Tibial nerve (tissue), 4 donors: ENCODE measurements at regions not wholly inside any gene's neighbourhood (a gene's known extent, or its start where the extent isn't known, plus 50 kb on each side); places are given as distances from the start of the nearest gene placed in this dataset.

Experiments used
- EP300 ChIP-seq, 2 donors: sonication (generic); formaldehyde crosslinking; IDR thresholded peaks; one replicate each; pipeline ENCODE4 v1.6.1; 2017; ENCODE audit warnings: antibody characterized with exemption in 2 of 2, mild to moderate bottlenecking in 1 of 2
- POLR2A ChIP-seq, 2 donors: fragments of 450-650 bp; IDR thresholded peaks; one replicate each; pipeline ENCODE4 v1.6.1; 2017; ENCODE audit warnings: antibody characterized with exemption in 2 of 2, mild to moderate bottlenecking in 2 of 2, moderate library complexity in 2 of 2
- TF ChIP-seq, protein P1 (sequence below), 5 experiments: fragments of 200-600 bp in 3 of 5; fragments of 450-650 bp in 2 of 5; sonication (generic) in 3 of 5; IDR thresholded peaks; one replicate each; pipeline ENCODE4 v1.5.1; 2016 to 2019; ENCODE audit warnings: antibody characterized with exemption in 5 of 5, mild to moderate bottlenecking in 3 of 5, moderate library complexity in 2 of 5

DNA sequence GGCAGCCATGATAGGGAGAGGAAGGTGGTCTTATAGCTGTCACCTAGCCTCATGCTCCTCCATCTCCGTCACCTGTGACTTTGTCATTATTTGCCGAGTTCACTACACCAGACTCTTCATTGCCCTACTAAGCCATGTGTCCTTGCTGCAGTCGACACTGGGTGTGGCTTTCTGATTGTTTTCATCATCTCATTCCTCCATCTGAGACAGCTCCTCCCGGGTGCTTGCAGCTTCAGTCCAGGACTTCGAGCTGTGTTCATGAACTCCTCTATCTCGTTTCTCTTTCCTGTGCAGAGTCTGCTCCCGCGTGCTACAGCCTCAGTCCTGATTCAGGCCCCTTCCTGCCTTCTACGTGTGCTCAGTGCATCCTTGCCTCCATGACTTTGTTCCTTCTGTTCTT lies 295.1 kb upstream of the TNP1 start:
- TF ChIP-seq, protein P1, sequence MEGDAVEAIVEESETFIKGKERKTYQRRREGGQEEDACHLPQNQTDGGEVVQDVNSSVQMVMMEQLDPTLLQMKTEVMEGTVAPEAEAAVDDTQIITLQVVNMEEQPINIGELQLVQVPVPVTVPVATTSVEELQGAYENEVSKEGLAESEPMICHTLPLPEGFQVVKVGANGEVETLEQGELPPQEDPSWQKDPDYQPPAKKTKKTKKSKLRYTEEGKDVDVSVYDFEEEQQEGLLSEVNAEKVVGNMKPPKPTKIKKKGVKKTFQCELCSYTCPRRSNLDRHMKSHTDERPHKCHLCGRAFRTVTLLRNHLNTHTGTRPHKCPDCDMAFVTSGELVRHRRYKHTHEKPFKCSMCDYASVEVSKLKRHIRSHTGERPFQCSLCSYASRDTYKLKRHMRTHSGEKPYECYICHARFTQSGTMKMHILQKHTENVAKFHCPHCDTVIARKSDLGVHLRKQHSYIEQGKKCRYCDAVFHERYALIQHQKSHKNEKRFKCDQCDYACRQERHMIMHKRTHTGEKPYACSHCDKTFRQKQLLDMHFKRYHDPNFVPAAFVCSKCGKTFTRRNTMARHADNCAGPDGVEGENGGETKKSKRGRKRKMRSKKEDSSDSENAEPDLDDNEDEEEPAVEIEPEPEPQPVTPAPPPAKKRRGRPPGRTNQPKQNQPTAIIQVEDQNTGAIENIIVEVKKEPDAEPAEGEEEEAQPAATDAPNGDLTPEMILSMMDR (IDR thresholded peaks at IDR 0.05) = no peak
- no peak for TF ChIP-seq POLR2A (IDR thresholded peaks at IDR 0.05)
- TF ChIP-seq EP300 (IDR thresholded peaks at IDR 0.05) = no peak
